Astrocyte (in vitro differentiated cells and primary cell): ENCODE measurements at regions not wholly inside any gene's neighbourhood (a gene's known extent, or its start where the extent isn't known, plus 50 kb on each side); places are given as distances from the start of the nearest gene placed in this dataset.

Source experiments
- CTCF ChIP-seq: IDR thresholded peaks from 2 replicates; pipeline ENCODE4 v1.5.1; 2011; ENCODE audit warnings: low read depth, mild to moderate bottlenecking, inconsistent platforms, low read length, moderate library complexity; ENCODE audit not compliant: insufficient read depth
- EZH2 ChIP-seq: IDR thresholded peaks from 2 replicates; pipeline ENCODE4 v1.6.1; 2012; ENCODE audit warnings: mild to moderate bottlenecking, low read length, inconsistent platforms; ENCODE audit not compliant: insufficient read depth

- TF ChIP-seq EZH2 (no peak), CTCF (no peak)
Observed at GRCh38 chr9:89740722-89741121, 135.9 kb downstream of the GADD45G start.
